ENCODE measurements at regions not wholly inside any gene's neighbourhood (a gene's known extent, or its start where the extent isn't known, plus 50 kb on each side); places are given as distances from the start of the nearest gene placed in this dataset.

GRCh38 chr6:113351173-113351834 lies 505.8 kb upstream of the MARCKS start:
- TF ChIP-seq EZH2 (IDR thresholded peaks at IDR 0.05) (no peak), POLR2AphosphoS5 (IDR thresholded peaks at IDR 0.05; ENCODE audit: borderline replicate concordance, low read depth, low read length) (no peak)

Data from SK-N-MC (cell line).